ENCODE measurements at regions not wholly inside any gene's neighbourhood (a gene's known extent, or its start where the extent isn't known, plus 50 kb on each side); places are given as distances from the start of the nearest gene placed in this dataset.
"Not testable (repeated sequence)": the region's sequence is repeated elsewhere in the genome, so short reads cannot be mapped to it uniquely, and the experiment has no call there.

GRCh38 chr5:131001507-131001906, 163.5 kb downstream of the HINT1 start:
- DNase-seq, result no peak

GRCh38 chr5:131000289-131000688, 164.8 kb downstream of the HINT1 start:
- DNase-seq, result no peak

GRCh38 chr5:130996720-130997119, 168.3 kb downstream of the HINT1 start:
- DNase-seq, result not testable (repeated sequence)

GRCh38 chr5:130995851-130996250, 169.2 kb downstream of the HINT1 start:
- DNase-seq, result no peak

GRCh38 chr5:130995254-130995515, 169.9 kb downstream of the HINT1 start:
- DNase-seq, result no peak

- DNase-seq, result no peak
Measured at GRCh38 chr5:130994496-130995253, 170.4 kb downstream of the HINT1 start.

GRCh38 chr5:130992621-130993020, 172.4 kb downstream of the HINT1 start:
- DNase-seq, result no peak

- DNase-seq, result no peak
Measured at GRCh38 chr5:130992095-130992494, 173.0 kb downstream of the HINT1 start.

GRCh38 chr5:130985776-130986175, 179.3 kb downstream of the HINT1 start:
- no peak for DNase-seq

- DNase-seq, result no peak
Measured at GRCh38 chr5:130981663-130982062, 183.4 kb downstream of the HINT1 start.

- no peak for DNase-seq
Measured at GRCh38 chr5:130978475-130978874, 186.6 kb downstream of the HINT1 start.

GRCh38 chr5:130976493-130976892, 188.6 kb downstream of the HINT1 start:
- no peak for DNase-seq

- DNase-seq, result no peak
Measured at GRCh38 chr5:130975847-130976246, 189.2 kb downstream of the HINT1 start.

GRCh38 chr5:130975299-130975698, 189.8 kb downstream of the HINT1 start:
- no peak for DNase-seq

GRCh38 chr5:130974021-130974683, 190.9 kb downstream of the HINT1 start:
- DNase-seq, result no peak

- DNase-seq, result no peak
Measured at GRCh38 chr5:130966990-130967525, 198.0 kb downstream of the HINT1 start.

GRCh38 chr5:130965920-130966319, 199.1 kb downstream of the HINT1 start:
- no peak for DNase-seq

- no peak for DNase-seq
Measured at GRCh38 chr5:130965360-130965759, 199.7 kb downstream of the HINT1 start.

GRCh38 chr5:130964231-130965202, 200.5 kb downstream of the HINT1 start:
- no peak for DNase-seq

- DNase-seq, result no peak
Measured at GRCh38 chr5:130963798-130964197, 201.3 kb downstream of the HINT1 start.

GRCh38 chr5:130957151-130957550, 207.9 kb downstream of the HINT1 start:
- no peak for DNase-seq

- no peak for DNase-seq
Measured at GRCh38 chr5:130955041-130955440, 210.0 kb downstream of the HINT1 start.

- DNase-seq, result no peak
Measured at GRCh38 chr5:130954336-130954735, 210.7 kb downstream of the HINT1 start.

Data from C1 segment of cervical spinal cord (tissue), 14 donors.